Activated B cell treated with CpG ODN at 0.5 μM for 24 hours (primary cell): ENCODE measurements at regions not wholly inside any gene's neighbourhood (a gene's known extent, or its start where the extent isn't known, plus 50 kb on each side); places are given as distances from the start of the nearest gene placed in this dataset.

Experiments used
- ATAC-seq: fragments of 200-7000 bp; cut with Tn5 transposase; one replicate; pipeline ENCODE4 v1.10.0; 2021; ENCODE audit warnings: low read depth, mild to moderate bottlenecking, moderate library complexity
- CTCF ChIA-PET: fragments of 350-600 bp; sonication (Branson Sonifier 250); formaldehyde crosslinking; loops from one replicate; lab custom pipeline; 2021; ENCODE audit warnings: antibody characterized with exemption; lab: Charles Lee
- POLR2A ChIA-PET: fragments of 350-600 bp; sonication (Branson Sonifier 250); formaldehyde crosslinking; loops from one replicate; lab custom pipeline; 2021; ENCODE audit warnings: antibody characterized with exemption; lab: Charles Lee
- DNase-seq: peaks from one replicate; pipeline ENCODE4 v3.0.0; 2022
- H3K27ac Mint-ChIP-seq: one replicate; pipeline ENCODE4 v1.8.0; 2020; ENCODE audit warnings: mixed read lengths
- H3K27me3 Mint-ChIP-seq: one replicate; pipeline ENCODE4 v1.8.0; 2021; ENCODE audit warnings: mixed read lengths
- H3K36me3 Mint-ChIP-seq: one replicate; pipeline ENCODE4 v1.8.0; 2021; ENCODE audit warnings: low read depth, mixed read lengths
- H3K4me1 Mint-ChIP-seq: one replicate; pipeline ENCODE4 v1.8.0; 2021; ENCODE audit warnings: mixed read lengths
- H3K4me3 Mint-ChIP-seq: one replicate; pipeline ENCODE4 v1.8.0; 2020; ENCODE audit warnings: mild to moderate bottlenecking, mixed read lengths
- H3K9me3 Mint-ChIP-seq: one replicate; pipeline ENCODE4 v1.8.0; 2020; ENCODE audit warnings: mixed read lengths
- intact Hi-C: fragments of 100-400 bp; cut with micrococcal nuclease; formaldehyde crosslinking; loops from one replicate; pipeline ENCODE4 v1.15.1; 2024
- TF ChIP-seq, protein P1 (sequence below): fragments of 200-600 bp; IDR thresholded peaks from one replicate; pipeline ENCODE4 v1.8.0; 2022; ENCODE audit warnings: antibody characterized with exemption, mild to moderate bottlenecking

- ChIA-PET POLR2A (no interaction called here), CTCF (no interaction called here)
- DNase-seq (no peak), ATAC-seq (no peak)
- Mint-ChIP-seq H3K4me1 (no peaks in the 10 kb centered on the region), H3K9me3 (peaks cover 2% of the 10 kb centered on the region), H3K36me3 (no peaks in the 10 kb centered on the region), H3K27me3 (no peaks in the 10 kb centered on the region), H3K4me3 (no peak overlapping the region), H3K27ac (no peak overlapping the region)
- intact Hi-C loops = no loop called here
- TF ChIP-seq, protein P1, sequence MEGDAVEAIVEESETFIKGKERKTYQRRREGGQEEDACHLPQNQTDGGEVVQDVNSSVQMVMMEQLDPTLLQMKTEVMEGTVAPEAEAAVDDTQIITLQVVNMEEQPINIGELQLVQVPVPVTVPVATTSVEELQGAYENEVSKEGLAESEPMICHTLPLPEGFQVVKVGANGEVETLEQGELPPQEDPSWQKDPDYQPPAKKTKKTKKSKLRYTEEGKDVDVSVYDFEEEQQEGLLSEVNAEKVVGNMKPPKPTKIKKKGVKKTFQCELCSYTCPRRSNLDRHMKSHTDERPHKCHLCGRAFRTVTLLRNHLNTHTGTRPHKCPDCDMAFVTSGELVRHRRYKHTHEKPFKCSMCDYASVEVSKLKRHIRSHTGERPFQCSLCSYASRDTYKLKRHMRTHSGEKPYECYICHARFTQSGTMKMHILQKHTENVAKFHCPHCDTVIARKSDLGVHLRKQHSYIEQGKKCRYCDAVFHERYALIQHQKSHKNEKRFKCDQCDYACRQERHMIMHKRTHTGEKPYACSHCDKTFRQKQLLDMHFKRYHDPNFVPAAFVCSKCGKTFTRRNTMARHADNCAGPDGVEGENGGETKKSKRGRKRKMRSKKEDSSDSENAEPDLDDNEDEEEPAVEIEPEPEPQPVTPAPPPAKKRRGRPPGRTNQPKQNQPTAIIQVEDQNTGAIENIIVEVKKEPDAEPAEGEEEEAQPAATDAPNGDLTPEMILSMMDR = no peak
Measured at GRCh38 chr18:22613058-22613690, 195.5 kb upstream of the CTAGE1 start.

DNA sequence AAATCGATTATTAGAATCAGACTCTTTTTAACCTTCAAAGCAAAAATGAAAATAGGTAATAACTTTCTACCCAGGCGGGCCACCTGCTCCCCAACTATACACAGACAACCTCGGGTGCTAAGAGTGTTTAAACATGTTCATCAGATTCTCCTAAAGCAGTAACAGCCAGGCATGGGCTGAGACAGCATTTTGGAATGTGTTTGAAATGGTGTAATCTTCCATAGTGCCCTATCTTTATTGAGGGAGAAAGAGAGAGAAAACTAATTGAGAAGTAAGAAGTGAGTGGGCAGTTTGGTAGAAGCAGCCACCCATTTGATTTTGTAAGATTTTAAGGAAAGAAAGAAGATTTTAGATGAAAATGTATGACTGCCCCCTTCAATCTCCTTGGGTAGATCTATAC lies 196.1 kb upstream of the CTAGE1 start:
- POLR2A ChIA-PET = no interaction called here
- peaks cover 2% of the 10 kb centered on the region for H3K9me3 Mint-ChIP-seq
- H3K4me1 Mint-ChIP-seq = no peaks in the 10 kb centered on the region
- intact Hi-C loops = no loop called here
- no peak for ATAC-seq
- no peak overlapping the region for H3K4me3 Mint-ChIP-seq
- TF ChIP-seq, protein P1 = no peak
- no peaks in the 10 kb centered on the region for H3K36me3 Mint-ChIP-seq
- H3K27ac Mint-ChIP-seq = no peak overlapping the region
- H3K27me3 Mint-ChIP-seq = no peaks in the 10 kb centered on the region
- CTCF ChIA-PET = no interaction called here
- no peak for DNase-seq

DNA sequence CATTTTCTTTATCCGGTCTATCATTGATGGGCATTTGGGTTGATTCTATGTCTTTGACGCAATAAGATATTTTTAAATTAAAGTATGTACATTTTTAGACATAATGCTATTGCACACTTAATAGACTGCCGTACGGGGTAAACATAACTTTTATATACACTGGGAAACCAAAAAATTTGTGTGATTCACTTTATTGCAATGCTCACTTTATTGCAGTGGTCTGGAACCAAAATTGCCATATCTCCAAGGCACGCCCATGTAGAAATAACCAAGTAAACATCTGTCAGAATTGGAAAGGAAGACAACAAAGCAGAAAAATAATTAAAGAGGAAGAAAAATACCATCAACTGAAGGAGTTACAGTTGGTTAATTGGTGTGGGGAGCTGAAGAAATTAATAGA lies 205.8 kb upstream of the CTAGE1 start:
- intact Hi-C loops = no loop called here

GRCh38 chr18:22624176-22624575 lies 206.5 kb upstream of the CTAGE1 start:
- Mint-ChIP-seq H3K36me3 (no peaks in the 10 kb centered on the region), H3K27me3 (no peaks in the 10 kb centered on the region), H3K4me3 (no peak overlapping the region), H3K4me1 (no peaks in the 10 kb centered on the region), H3K9me3 (peaks cover 7% of the 10 kb centered on the region), H3K27ac (no peak overlapping the region)
- intact Hi-C loops = no loop called here
- DNase-seq (no peak), ATAC-seq (no peak)
- CTCF ChIA-PET = no interaction called here
- TF ChIP-seq, protein P1 = no peak
- POLR2A ChIA-PET = no interaction called here

More for the DNA sequence above, 205.8 kb upstream of the CTAGE1 start:
- ChIA-PET POLR2A (no interaction called here), CTCF (no interaction called here)
- no peak overlapping the region for H3K27ac Mint-ChIP-seq
- no peaks in the 10 kb centered on the region for H3K27me3 Mint-ChIP-seq
- H3K4me3 Mint-ChIP-seq = no peak overlapping the region
- TF ChIP-seq, protein P1 = no peak
- peaks cover 7% of the 10 kb centered on the region for H3K9me3 Mint-ChIP-seq
- DNase-seq = no peak
- H3K4me1 Mint-ChIP-seq = no peaks in the 10 kb centered on the region
- ATAC-seq = no peak
- H3K36me3 Mint-ChIP-seq = no peaks in the 10 kb centered on the region

DNA sequence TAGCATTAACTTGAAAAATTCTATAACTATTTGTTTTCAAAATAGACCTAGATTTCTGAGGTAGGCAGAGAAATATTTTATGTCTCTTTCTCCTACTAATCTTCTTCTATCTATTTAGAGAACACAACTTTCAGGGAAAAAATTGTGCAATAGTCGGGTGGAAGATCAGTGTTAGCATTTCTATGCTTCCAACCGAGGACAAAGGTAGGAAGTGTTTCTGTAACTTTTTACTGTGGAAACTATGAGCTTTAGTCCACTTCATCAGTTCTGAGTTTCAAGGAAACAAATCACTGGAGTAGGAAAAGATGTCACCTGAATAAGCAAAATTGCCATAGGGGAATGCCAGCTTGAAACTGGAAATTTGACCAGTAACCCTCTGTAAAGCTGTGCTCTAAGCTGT lies 207.7 kb upstream of the CTAGE1 start:
- POLR2A ChIA-PET = no interaction called here
- H3K27ac Mint-ChIP-seq = no peak overlapping the region
- H3K36me3 Mint-ChIP-seq = no peaks in the 10 kb centered on the region
- CTCF ChIA-PET = no interaction called here
- intact Hi-C loops = no loop called here
- ATAC-seq = no peak
- TF ChIP-seq, protein P1 = no peak
- H3K4me1 Mint-ChIP-seq = no peaks in the 10 kb centered on the region
- no peaks in the 10 kb centered on the region for H3K27me3 Mint-ChIP-seq
- DNase-seq = no peak
- H3K4me3 Mint-ChIP-seq = no peak overlapping the region
- peaks cover 9% of the 10 kb centered on the region for H3K9me3 Mint-ChIP-seq
